OCI-LY7 (cell line): ENCODE measurements at regions not wholly inside any gene's neighbourhood (a gene's known extent, or its start where the extent isn't known, plus 50 kb on each side); places are given as distances from the start of the nearest gene placed in this dataset.

ENCODE experiments used
- BruUV-seq: library from RNA; stranded (reverse); fragments of 400-500 nt; replicated peaks from 2 replicates; lab custom pipeline; 2021; lab: Mats Ljungman, UMichigan
- CTCF ChIA-PET: fragments of 300-600 bp; sonication (Branson Sonifier 250); formaldehyde crosslinking; loops from one replicate; lab custom pipeline; 2022; ENCODE audit warnings: antibody characterized with exemption; ENCODE audit not compliant: unreplicated experiment; lab: Charles Lee
- POLR2A ChIA-PET: fragments of 300-600 bp; sonication (Branson Sonifier 250); formaldehyde crosslinking; loops from one replicate; lab custom pipeline; 2022; ENCODE audit warnings: antibody characterized with exemption; lab: Charles Lee
- DNase-seq: peaks from one replicate; pipeline ENCODE4 v3.0.0-alpha.2; 2015; ENCODE audit warnings: low spot score
- H2AFZ ChIP-seq: fragments of 200-600 bp; sonication (generic), shearing (Covaris generic); 2 replicates; pipeline ENCODE4 v1.6.1; 2014; ENCODE audit warnings: mild to moderate bottlenecking, antibody characterized with exemption, low read length, moderate library complexity
- H3K27ac ChIP-seq: fragments of 200-600 bp; sonication (generic); 2 replicates; pipeline ENCODE4 v1.5.1; 2014; ENCODE audit warnings: mixed run types, low read depth, mild to moderate bottlenecking, moderate library complexity, low read length, inconsistent platforms; ENCODE audit not compliant: poor library complexity, severe bottlenecking
- H3K36me3 ChIP-seq: fragments of 200-600 bp; sonication (generic); 2 replicates; pipeline ENCODE4 v1.6.1; 2014; ENCODE audit warnings: mild to moderate bottlenecking, antibody characterized with exemption, low read length, moderate library complexity, mixed read lengths; ENCODE audit not compliant: insufficient read depth
- H3K4me1 ChIP-seq: fragments of 200-600 bp; sonication (generic); 2 replicates; pipeline ENCODE4 v1.5.1; 2014; ENCODE audit warnings: mild to moderate bottlenecking, low read length; ENCODE audit not compliant: insufficient read depth, poor library complexity, severe bottlenecking
- H3K4me2 ChIP-seq: fragments of 200-600 bp; sonication (generic); 2 replicates; pipeline ENCODE4 v1.6.1; 2014; ENCODE audit warnings: mild to moderate bottlenecking, low read length
- H3K4me3 ChIP-seq: fragments of 200-600 bp; sonication (generic); 2 replicates; pipeline ENCODE4 v1.5.1; 2014; ENCODE audit warnings: mild to moderate bottlenecking, low read depth, low read length; ENCODE audit not compliant: poor library complexity, severe bottlenecking
- H3K79me2 ChIP-seq: fragments of 200-600 bp; sonication (generic); 2 replicates; pipeline ENCODE4 v1.6.1; 2016; ENCODE audit warnings: low read depth, mild to moderate bottlenecking, low read length, moderate library complexity, mixed read lengths; ENCODE audit not compliant: insufficient read depth
- H3K9me2 ChIP-seq: fragments of 200-600 bp; sonication (generic); 2 replicates; pipeline ENCODE4 v1.6.1; 2016; ENCODE audit warnings: mild to moderate bottlenecking, low read length, mixed read lengths; ENCODE audit not compliant: insufficient read depth
- H3K9me3 ChIP-seq: fragments of 200-600 bp; sonication (generic); 2 replicates; pipeline ENCODE4 v1.6.1; 2014; ENCODE audit warnings: mild to moderate bottlenecking, mixed run types, low read length, mixed read lengths
- H4K20me1 ChIP-seq: fragments of 200-600 bp; sonication (generic); 2 replicates; pipeline ENCODE4 v1.6.1; 2014; ENCODE audit warnings: mild to moderate bottlenecking, antibody characterized with exemption, low read length, moderate library complexity, mixed read lengths; ENCODE audit not compliant: insufficient read depth
- CTCF ChIP-seq: fragments of 200-600 bp; sonication (generic); conservative IDR thresholded peaks from 2 replicates; pipeline ENCODE4 v1.5.1; 2014; ENCODE audit warnings: mild to moderate bottlenecking, antibody characterized with exemption, low read length, moderate library complexity, mixed read lengths
- EZH2phosphoT487 ChIP-seq: fragments of 200-600 bp; sonication (generic); IDR thresholded peaks from 2 replicates; pipeline ENCODE4 v1.6.1; 2018; ENCODE audit warnings: low read depth, borderline replicate concordance, mild to moderate bottlenecking, mixed run types, antibody characterized with exemption, low read length, moderate library complexity, mixed read lengths
- intact Hi-C: fragments of 100-400 bp; cut with micrococcal nuclease; formaldehyde crosslinking; loops from one replicate; pipeline ENCODE4 v1.10.0; 2022; ENCODE audit not compliant: unreplicated experiment

DNA sequence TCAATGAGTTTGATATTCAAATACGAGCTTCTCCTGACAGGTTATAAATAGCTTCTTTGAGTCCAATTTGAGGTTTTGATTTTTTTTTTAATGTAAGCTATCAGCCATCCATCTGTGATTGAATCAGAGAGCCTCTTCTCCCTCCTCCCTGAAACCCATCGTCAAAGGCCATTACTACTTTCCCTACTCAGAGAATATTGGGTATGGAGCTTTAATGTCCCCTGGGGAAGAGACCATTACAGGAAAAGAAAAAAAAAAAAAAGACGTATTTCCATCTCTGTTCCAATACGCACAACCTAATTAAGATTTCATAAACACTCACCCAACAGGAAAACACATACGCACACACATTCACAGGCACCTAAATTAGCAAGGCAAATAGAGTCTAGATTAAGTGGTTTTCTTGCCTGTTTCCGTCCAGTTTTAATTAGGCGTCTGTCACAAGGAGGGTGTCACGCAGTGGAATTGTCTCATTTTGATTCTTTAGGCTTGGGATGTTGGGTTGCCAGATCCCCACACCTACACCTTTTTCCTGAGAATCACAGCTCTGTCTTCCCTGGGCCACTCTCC lies 194.3 kb upstream of the RPL38 start:
- Histone ChIP-seq H3K9me2 (no peaks in the 10 kb centered on the region), H3K4me2 (no peak overlapping the region), H2AFZ (no peak overlapping the region), H3K27ac (no peak overlapping the region), H4K20me1 (no peaks in the 10 kb centered on the region), H3K9me3 (no peaks in the 10 kb centered on the region), H3K4me1 (no peaks in the 10 kb centered on the region), H3K4me3 (no peak overlapping the region), H3K79me2 (no peaks in the 10 kb centered on the region), H3K36me3 (no peaks in the 10 kb centered on the region)
- TF ChIP-seq CTCF (no peak), EZH2phosphoT487 (no peak)
- intact Hi-C loops, result no loop called here
- ChIA-PET POLR2A (interaction anchor here (0.7 to 1.3 kb wide), 3 partner anchors 13 to 51 kb away, joined by 3 to 5 read pairs (median 4); no protein-coding TSS in a partner anchor), CTCF (no interaction called here)
- BruUV-seq, result no TSS peak
- DNase-seq, result no peak

DNA sequence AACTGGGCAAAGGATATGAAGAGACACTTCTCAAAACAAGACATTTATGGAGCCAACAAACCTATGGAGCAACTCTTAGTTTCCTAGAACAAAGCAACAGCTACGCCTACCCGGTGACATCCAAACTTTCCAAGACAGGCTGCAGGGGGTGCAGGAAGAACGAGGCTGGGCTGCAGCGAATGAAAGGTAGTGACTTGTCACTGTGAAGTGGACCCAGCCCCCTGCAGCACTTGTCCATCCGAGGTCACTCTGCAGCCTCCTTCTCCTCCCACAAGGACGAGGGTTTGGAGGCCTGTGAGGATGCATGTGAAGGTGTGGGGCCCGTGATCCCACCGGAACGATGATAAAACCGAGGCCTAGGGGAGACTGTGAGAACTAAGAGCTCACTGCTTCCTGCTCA lies 192.6 kb upstream of the RPL38 start:
- Histone ChIP-seq H3K4me1 (no peaks in the 10 kb centered on the region), H3K36me3 (no peaks in the 10 kb centered on the region), H3K4me2 (no peak overlapping the region), H3K27ac (no peak overlapping the region), H3K9me2 (no peaks in the 10 kb centered on the region), H2AFZ (no peak overlapping the region), H4K20me1 (no peaks in the 10 kb centered on the region), H3K4me3 (no peak overlapping the region), H3K9me3 (no peaks in the 10 kb centered on the region), H3K79me2 (no peaks in the 10 kb centered on the region)
- CTCF ChIA-PET, result no interaction called here
- TF ChIP-seq CTCF, result no peak
- TF ChIP-seq EZH2phosphoT487, result no peak
- intact Hi-C loops, result no loop called here
- no peak for DNase-seq
- POLR2A ChIA-PET, result interaction anchor here (0.5 kb wide), 1 partner anchor 629 kb away, joined by 3 read pairs; no protein-coding TSS in a partner anchor
- BruUV-seq, result no TSS peak

DNA sequence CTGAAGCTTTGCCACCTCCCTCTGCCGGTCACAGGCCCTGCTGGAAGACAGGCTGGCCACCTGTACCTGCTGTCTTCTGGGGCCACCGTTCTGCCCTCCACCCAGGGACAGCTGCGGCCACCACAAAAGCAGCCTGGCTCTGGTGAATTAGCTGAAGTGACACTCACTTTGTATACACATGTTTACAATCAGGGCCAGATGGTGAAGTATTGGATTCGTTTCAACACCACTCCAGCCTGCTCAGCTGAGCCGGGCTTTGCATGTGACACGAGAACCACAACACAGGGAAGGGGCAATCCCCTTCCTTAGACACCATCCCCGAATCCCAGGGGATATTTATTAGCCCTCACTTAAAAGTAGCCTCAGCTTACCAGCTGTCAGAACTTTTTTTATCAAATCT lies 191.5 kb upstream of the RPL38 start:
- no peaks in the 10 kb centered on the region for H3K36me3 ChIP-seq
- no peak for DNase-seq
- H3K9me2 ChIP-seq, result no peaks in the 10 kb centered on the region
- no peaks in the 10 kb centered on the region for H4K20me1 ChIP-seq
- TF ChIP-seq EZH2phosphoT487 (no peak), CTCF (no peak)
- H3K79me2 ChIP-seq, result no peaks in the 10 kb centered on the region
- no peaks in the 10 kb centered on the region for H3K4me1 ChIP-seq
- H2AFZ ChIP-seq, result no peak overlapping the region
- CTCF ChIA-PET, result no interaction called here
- no TSS peak for BruUV-seq
- no peaks in the 10 kb centered on the region for H3K9me3 ChIP-seq
- H3K4me2 ChIP-seq, result no peak overlapping the region
- H3K27ac ChIP-seq, result no peak overlapping the region
- H3K4me3 ChIP-seq, result no peak overlapping the region
- POLR2A ChIA-PET, result interaction anchor here (0.7 to 1.0 kb wide), 2 partner anchors 12 to 115 kb away, joined by 3 read pairs; no protein-coding TSS in a partner anchor
- intact Hi-C loops, result no loop called here
